PC-3 (cell line): ENCODE measurements at regions not wholly inside any gene's neighbourhood (a gene's known extent, or its start where the extent isn't known, plus 50 kb on each side); places are given as distances from the start of the nearest gene placed in this dataset.

Source experiments
- ATAC-seq: fragments of 200-7000 bp; cut with Tn5 transposase; 2 replicates; pipeline ENCODE4 v1.9.1; 2020; ENCODE audit warnings: mild to moderate bottlenecking, moderate library complexity
- BruUV-seq: library from RNA; stranded (reverse); fragments of 400-500 nt; replicated peaks from 2 replicates; lab custom pipeline; 2021; lab: Mats Ljungman, UMichigan
- CTCF ChIA-PET: fragments of 300-600 bp; sonication (Branson Sonifier 250); formaldehyde crosslinking; loops from one replicate; lab custom pipeline; 2022; ENCODE audit warnings: antibody characterized with exemption; lab: Charles Lee
- POLR2A ChIA-PET: fragments of 300-600 bp; sonication (Branson Sonifier 250); formaldehyde crosslinking; loops from one replicate; lab custom pipeline; 2022; ENCODE audit warnings: antibody characterized with exemption; ENCODE audit not compliant: unreplicated experiment; lab: Charles Lee
- DNase-seq: peaks from one replicate; pipeline ENCODE4 v3.0.0-alpha.2; 2015
- H2AFZ ChIP-seq: fragments of 300-600 bp; sonication (generic); 2 replicates; pipeline ENCODE4 v1.6.0; 2016; ENCODE audit warnings: antibody characterized with exemption, low read length
- H3F3A ChIP-seq: fragments of 300-600 bp; sonication (generic); one replicate; pipeline ENCODE4 v1.6.0; 2017; ENCODE audit warnings: antibody characterized with exemption, low read length, control low read depth, mild to moderate bottlenecking; ENCODE audit not compliant: unreplicated experiment
- H3K27ac ChIP-seq: fragments of 300-600 bp; sonication (generic); 2 replicates; pipeline ENCODE4 v1.5.1; 2016; ENCODE audit warnings: mild to moderate bottlenecking, low read length
- H3K27me3 ChIP-seq: fragments of 300-600 bp; sonication (generic); 2 replicates; pipeline ENCODE4 v1.6.1; 2016; ENCODE audit warnings: low read length, mixed read lengths
- H3K36me3 ChIP-seq: fragments of 300-600 bp; sonication (generic); 2 replicates; pipeline ENCODE4 v1.6.1; 2016; ENCODE audit warnings: low read depth, mixed run types, low read length, mixed read lengths
- H3K4me1 ChIP-seq: fragments of 300-600 bp; sonication (generic); 2 replicates; pipeline ENCODE4 v1.5.1; 2016; ENCODE audit warnings: low read length; ENCODE audit not compliant: insufficient read depth
- H3K4me2 ChIP-seq: fragments of 300-600 bp; sonication (generic); 2 replicates; pipeline ENCODE4 v1.6.0; 2016; ENCODE audit warnings: low read length
- H3K4me3 ChIP-seq: fragments of 300-600 bp; sonication (generic); 2 replicates; pipeline ENCODE4 v1.5.1; 2016; ENCODE audit warnings: mild to moderate bottlenecking, low read length, mixed read lengths
- H3K79me2 ChIP-seq: fragments of 300-600 bp; sonication (generic); 2 replicates; pipeline ENCODE4 v1.6.1; 2017; ENCODE audit warnings: low read length, mixed read lengths
- H3K9ac ChIP-seq: fragments of 300-600 bp; sonication (generic); 2 replicates; pipeline ENCODE4 v1.6.0; 2016; ENCODE audit warnings: mild to moderate bottlenecking, low read length
- H3K9me2 ChIP-seq: fragments of 300-600 bp; sonication (generic); replicated peaks from 2 replicates; pipeline ENCODE4 v1.6.1; 2016; ENCODE audit warnings: mixed run types, low read length, mixed read lengths
- H3K9me3 ChIP-seq: fragments of 300-600 bp; sonication (generic); 2 replicates; pipeline ENCODE4 v1.6.1; 2016; ENCODE audit warnings: low read length, mixed read lengths
- H4K20me1 ChIP-seq: fragments of 300-600 bp; sonication (generic); 2 replicates; pipeline ENCODE4 v1.6.1; 2016; ENCODE audit warnings: low read length, mixed read lengths
- CTCF ChIP-seq: fragments of 300-600 bp; sonication (generic); conservative IDR thresholded peaks from 2 replicates; pipeline ENCODE4 v1.5.1; 2017; ENCODE audit warnings: antibody characterized with exemption, low read depth, mild to moderate bottlenecking, low read length
- EZH2 ChIP-seq: fragments of 300-600 bp; sonication (generic); IDR thresholded peaks from one replicate; pipeline ENCODE4 v1.6.1; 2017; ENCODE audit warnings: antibody characterized with exemption, mild to moderate bottlenecking, low read length; ENCODE audit not compliant: unreplicated experiment
- EZH2phosphoT487 ChIP-seq: fragments of 300-600 bp; sonication (generic); IDR thresholded peaks from 2 replicates; pipeline ENCODE4 v1.6.1; 2018; ENCODE audit warnings: mild to moderate bottlenecking, antibody characterized with exemption, low read length, borderline replicate concordance
- intact Hi-C: fragments of 100-400 bp; cut with micrococcal nuclease; formaldehyde crosslinking; loops from 2 replicates; pipeline ENCODE4 v1.9.0; 2023

DNA sequence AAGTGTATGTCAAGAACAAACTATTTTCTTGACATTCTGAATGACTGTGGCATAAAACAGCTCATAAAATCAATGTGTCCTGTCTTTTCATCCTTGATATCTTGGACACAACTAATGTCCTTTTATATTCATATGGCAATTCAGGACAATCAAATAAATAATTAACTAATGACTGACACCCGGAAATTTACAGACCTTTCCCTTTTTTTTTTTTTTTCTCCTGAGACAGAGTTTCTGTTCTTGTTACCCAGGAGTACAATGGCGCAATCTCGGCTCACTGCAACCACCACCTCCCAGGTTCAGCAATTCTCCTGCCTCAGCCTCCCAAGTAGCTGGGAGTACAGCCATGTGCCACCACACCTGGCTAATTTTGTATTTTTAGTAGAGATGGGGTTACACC, 107.1 kb upstream of the LGSN start:
- no peaks in the 10 kb centered on the region for H3K79me2 ChIP-seq
- no peaks in the 10 kb centered on the region for H3K9me2 ChIP-seq
- H4K20me1 ChIP-seq, result no peaks in the 10 kb centered on the region
- no peak overlapping the region for H3K27ac ChIP-seq
- no peak overlapping the region for H3K9ac ChIP-seq
- H3K36me3 ChIP-seq, result no peaks in the 10 kb centered on the region
- DNase-seq (no peak), ATAC-seq (no peak)
- no TSS peak for BruUV-seq
- TF ChIP-seq EZH2phosphoT487, result no peak
- TF ChIP-seq CTCF, result no peak
- TF ChIP-seq EZH2, result no peak
- H3K4me2 ChIP-seq, result no peak overlapping the region
- no peaks in the 10 kb centered on the region; the same call in 1 of the 2 replicates for H3K27me3 ChIP-seq
- H3K4me3 ChIP-seq, result no peak overlapping the region
- no peaks in the 10 kb centered on the region for H3K4me1 ChIP-seq
- intact Hi-C loops, result no loop called here
- POLR2A ChIA-PET, result no interaction called here
- CTCF ChIA-PET, result no interaction called here
- H3K9me3 ChIP-seq, result no peaks in the 10 kb centered on the region
- no peak overlapping the region for H2AFZ ChIP-seq
- H3F3A ChIP-seq, result no peaks in the 10 kb centered on the region

- Histone ChIP-seq H3K27ac (no peak overlapping the region), H4K20me1 (no peaks in the 10 kb centered on the region), H3K9me3 (no peaks in the 10 kb centered on the region), H3K9me2 (no peaks in the 10 kb centered on the region), H3K4me1 (no peaks in the 10 kb centered on the region), H3K36me3 (no peaks in the 10 kb centered on the region), H3F3A (no peaks in the 10 kb centered on the region), H3K4me3 (no peak overlapping the region), H3K4me2 (no peak overlapping the region), H2AFZ (no peak overlapping the region), H3K79me2 (no peaks in the 10 kb centered on the region), H3K9ac (no peak overlapping the region), H3K27me3 (no peaks in the 10 kb centered on the region; the same call in 1 of the 2 replicates)
- TF ChIP-seq EZH2 (no peak), CTCF (no peak), EZH2phosphoT487 (no peak)
- intact Hi-C loops, result no loop called here
- ChIA-PET CTCF (no interaction called here), POLR2A (no interaction called here)
- DNase-seq (no peak), ATAC-seq (no peak)
- no TSS peak for BruUV-seq
Measured at GRCh38 chr6:63427951-63428350, 108.2 kb upstream of the LGSN start.

GRCh38 chr6:63430985-63431519, 111.3 kb upstream of the LGSN start:
- Histone ChIP-seq H3K4me3 (no peak overlapping the region), H3K79me2 (no peaks in the 10 kb centered on the region), H3K36me3 (no peaks in the 10 kb centered on the region), H3K4me1 (no peaks in the 10 kb centered on the region), H3F3A (no peaks in the 10 kb centered on the region), H3K9me3 (no peaks in the 10 kb centered on the region), H3K9ac (no peak overlapping the region), H2AFZ (no peak overlapping the region), H3K9me2 (no peaks in the 10 kb centered on the region), H3K4me2 (no peak overlapping the region), H3K27ac (no peak overlapping the region), H4K20me1 (no peaks in the 10 kb centered on the region), H3K27me3 (no peaks in the 10 kb centered on the region; the same call in 1 of the 2 replicates)
- ATAC-seq (no peak), DNase-seq (no peak)
- BruUV-seq, result no TSS peak
- CTCF ChIA-PET, result no interaction called here
- POLR2A ChIA-PET, result no interaction called here
- intact Hi-C loops, result no loop called here
- TF ChIP-seq EZH2 (no peak), EZH2phosphoT487 (no peak), CTCF (no peak)
